Left lung (tissue), 4 donors: ENCODE measurements at regions not wholly inside any gene's neighbourhood (a gene's known extent, or its start where the extent isn't known, plus 50 kb on each side); places are given as distances from the start of the nearest gene placed in this dataset.
"Not testable (repeated sequence)": the region's sequence is repeated elsewhere in the genome, so short reads cannot be mapped to it uniquely, and the experiment has no call there.

Experiments used
- ATAC-seq: fragments of 200-7000 bp; cut with Tn5 transposase; one replicate; pipeline ENCODE4 v1.9.1; 2020; ENCODE audit warnings: moderate library complexity
- DNase-seq, 4 donors: peaks; one replicate each; pipeline ENCODE4 v3.0.0-alpha.2; 2013 to 2020
- H3K27ac ChIP-seq, 2 donors: fragments of 200-600 bp; sonication (generic) in 1 of 2; one replicate each; pipeline versions ENCODE4 v1.5.0 to v1.8.0; 2020 to 2021
- H3K27me3 ChIP-seq, 2 donors: fragments of 200-600 bp; sonication (generic) in 1 of 2; one replicate each; pipeline versions ENCODE4 v1.5.0 to v1.8.0; 2020 to 2021
- H3K36me3 ChIP-seq, 2 donors: fragments of 200-600 bp; sonication (generic) in 1 of 2; one replicate each; pipeline versions ENCODE4 v1.5.0 to v1.8.0; 2020 to 2021
- H3K4me1 ChIP-seq, 2 donors: fragments of 200-600 bp; one replicate each; pipeline ENCODE4 v1.8.0; 2021
- H3K4me3 ChIP-seq, 2 donors: fragments of 200-600 bp; sonication (generic) in 1 of 2; one replicate each; pipeline versions ENCODE4 v1.5.0 to v1.8.0; 2020 to 2021; ENCODE audit warnings: mild to moderate bottlenecking in 1 of 2
- H3K9me3 ChIP-seq, 2 donors: fragments of 200-600 bp; sonication (generic) in 1 of 2; one replicate each; pipeline versions ENCODE4 v1.5.0 to v1.8.0; 2020 to 2021
- intact Hi-C, 2 donors: fragments of 100-400 bp; cut with DNase I; formaldehyde crosslinking; loops; one replicate each; pipeline versions ENCODE4 v1.11.2 to v1.14.2; 2022
- TF ChIP-seq, protein P1 (sequence below), 2 donors: fragments of 200-600 bp; sonication (generic) in 1 of 2; IDR thresholded peaks; one replicate each; pipeline versions ENCODE4 v1.5.0 to v1.8.0; 2021; ENCODE audit warnings: antibody characterized with exemption in 2 of 2
- donor health status: DM: no; HTN: yes; CAD: no.
- donor health status: DM: no; HTN: no; CAD: no.

DNA sequence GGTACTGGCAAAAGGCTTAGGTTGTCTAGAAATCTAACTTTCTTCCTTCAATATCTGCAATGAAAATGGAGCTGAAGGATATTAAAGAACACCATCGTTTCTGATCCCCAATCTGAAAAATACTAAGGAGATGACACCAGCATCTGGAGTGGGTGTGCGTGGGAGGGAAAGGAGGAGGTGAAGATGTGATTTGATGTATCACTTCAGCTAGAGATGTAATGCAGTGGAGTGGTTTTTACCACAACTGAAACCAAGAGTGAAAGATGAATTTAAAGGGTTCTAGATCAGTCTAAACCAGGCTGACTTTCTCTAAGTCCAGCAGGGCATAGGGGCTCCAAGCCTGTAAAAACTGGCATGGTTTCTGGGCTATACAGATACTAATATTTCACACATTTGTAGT is 148.4 kb downstream of the AKAP11 start:
- TF ChIP-seq, protein P1, sequence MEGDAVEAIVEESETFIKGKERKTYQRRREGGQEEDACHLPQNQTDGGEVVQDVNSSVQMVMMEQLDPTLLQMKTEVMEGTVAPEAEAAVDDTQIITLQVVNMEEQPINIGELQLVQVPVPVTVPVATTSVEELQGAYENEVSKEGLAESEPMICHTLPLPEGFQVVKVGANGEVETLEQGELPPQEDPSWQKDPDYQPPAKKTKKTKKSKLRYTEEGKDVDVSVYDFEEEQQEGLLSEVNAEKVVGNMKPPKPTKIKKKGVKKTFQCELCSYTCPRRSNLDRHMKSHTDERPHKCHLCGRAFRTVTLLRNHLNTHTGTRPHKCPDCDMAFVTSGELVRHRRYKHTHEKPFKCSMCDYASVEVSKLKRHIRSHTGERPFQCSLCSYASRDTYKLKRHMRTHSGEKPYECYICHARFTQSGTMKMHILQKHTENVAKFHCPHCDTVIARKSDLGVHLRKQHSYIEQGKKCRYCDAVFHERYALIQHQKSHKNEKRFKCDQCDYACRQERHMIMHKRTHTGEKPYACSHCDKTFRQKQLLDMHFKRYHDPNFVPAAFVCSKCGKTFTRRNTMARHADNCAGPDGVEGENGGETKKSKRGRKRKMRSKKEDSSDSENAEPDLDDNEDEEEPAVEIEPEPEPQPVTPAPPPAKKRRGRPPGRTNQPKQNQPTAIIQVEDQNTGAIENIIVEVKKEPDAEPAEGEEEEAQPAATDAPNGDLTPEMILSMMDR (IDR thresholded peaks at IDR 0.05), result no peak
- H3K4me3 ChIP-seq, result no peak overlapping the region
- DNase-seq (no peak), ATAC-seq (no peak)
- H3K9me3 ChIP-seq, result no peaks in the 10 kb centered on the region
- H3K27ac ChIP-seq, result no peak overlapping the region
- intact Hi-C loops, result no loop called here
- no peaks in the 10 kb centered on the region for H3K4me1 ChIP-seq
- no peaks in the 10 kb centered on the region for H3K36me3 ChIP-seq
- H3K27me3 ChIP-seq, result no peaks in the 10 kb centered on the region

GRCh38 chr13:42422681-42423080 is 150.7 kb downstream of the AKAP11 start:
- intact Hi-C loops, result no loop called here
- Histone ChIP-seq H3K36me3 (no peaks in the 10 kb centered on the region), H3K9me3 (no peaks in the 10 kb centered on the region), H3K27ac (no peak overlapping the region), H3K4me3 (no peak overlapping the region), H3K4me1 (no peaks in the 10 kb centered on the region), H3K27me3 (no peaks in the 10 kb centered on the region)
- TF ChIP-seq, protein P1 (IDR thresholded peaks at IDR 0.05), result no peak
- DNase-seq, result no peak
- no peak for ATAC-seq

GRCh38 chr13:42424182-42424581 is 149.8 kb upstream of the TNFSF11 start:
- intact Hi-C loops, result no loop called here
- Histone ChIP-seq H3K27ac (no peak overlapping the region), H3K4me1 (no peaks in the 10 kb centered on the region), H3K36me3 (no peaks in the 10 kb centered on the region), H3K27me3 (no peaks in the 10 kb centered on the region), H3K9me3 (no peaks in the 10 kb centered on the region), H3K4me3 (no peak overlapping the region)
- TF ChIP-seq, protein P1 (IDR thresholded peaks at IDR 0.05), result no peak
- ATAC-seq, result no peak
- DNase-seq, result no peak

- no peak for DNase-seq
- intact Hi-C loops, result no loop called here
Observed at GRCh38 chr13:42445354-42445753, 128.6 kb upstream of the TNFSF11 start.

DNA sequence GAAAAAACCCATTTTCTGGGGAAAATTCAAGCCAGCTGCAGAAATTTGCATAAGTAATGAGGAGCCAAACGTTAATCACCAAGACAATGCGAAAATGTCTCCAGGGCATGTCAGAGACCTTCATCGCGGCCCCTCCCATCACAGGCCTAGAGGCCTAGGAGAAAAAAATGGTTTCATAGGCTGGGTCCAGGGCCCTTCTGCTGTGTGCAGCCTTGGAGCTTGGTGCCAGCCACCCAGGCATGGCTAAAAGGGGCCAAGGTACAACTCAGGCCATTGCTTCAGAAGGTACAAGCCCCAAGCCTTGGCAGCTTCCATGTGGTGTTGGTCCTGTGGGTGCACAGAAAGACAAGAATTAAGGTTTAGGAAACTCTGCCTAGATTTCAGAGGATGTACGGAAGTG is 127.4 kb upstream of the TNFSF11 start:
- H3K4me3 ChIP-seq, ATAC-seq, H3K4me1 ChIP-seq, H3K27me3 ChIP-seq, DNase-seq, H3K27ac ChIP-seq, H3K36me3 ChIP-seq, intact Hi-C loops: not testable (repeated sequence)
- peaks cover 0 to 32% of the 10 kb centered on the region in 2 donors for H3K9me3 ChIP-seq

More at GRCh38 chr13:42445354-42445753, 128.6 kb upstream of the TNFSF11 start:
- Histone ChIP-seq H3K4me3 (no peak overlapping the region), H3K36me3 (no peaks in the 10 kb centered on the region), H3K27ac (no peak overlapping the region), H3K4me1 (no peaks in the 10 kb centered on the region), H3K27me3 (no peaks in the 10 kb centered on the region), H3K9me3 (peaks cover 0 to 32% of the 10 kb centered on the region in 2 donors)
- ATAC-seq, result no peak
- TF ChIP-seq, protein P1 (IDR thresholded peaks at IDR 0.05), result no peak

DNA sequence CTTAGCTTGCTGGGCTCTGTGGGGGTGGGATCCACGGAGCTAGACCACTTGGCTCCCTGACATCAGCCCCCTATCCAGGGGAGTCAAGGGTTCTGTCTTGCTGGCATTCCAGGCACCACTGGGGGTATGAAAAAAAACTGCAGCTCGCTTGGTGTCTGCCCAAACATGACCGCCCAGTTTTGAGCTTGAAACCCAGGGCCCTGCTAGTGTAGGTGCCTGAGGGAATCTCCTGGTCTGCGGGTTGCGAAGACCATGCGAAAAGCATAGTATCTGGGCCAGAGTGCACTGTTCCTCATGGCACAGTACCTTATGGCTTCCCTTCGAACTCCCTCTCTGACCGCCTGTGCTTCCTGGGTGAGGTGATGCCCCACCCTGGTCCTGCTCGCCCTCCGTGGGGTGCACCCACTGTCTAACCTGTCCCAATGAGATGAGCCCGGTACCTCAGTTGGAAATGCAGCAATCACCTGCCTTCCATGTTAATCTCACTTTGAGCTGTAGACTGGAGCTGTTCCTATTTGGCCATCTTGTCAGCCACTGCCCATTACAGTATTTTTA is 120.8 kb upstream of the TNFSF11 start:
- TF ChIP-seq, protein P1 (IDR thresholded peaks at IDR 0.05), result no peak
- Histone ChIP-seq H3K9me3 (no peaks in the 10 kb centered on the region), H3K27ac (no peak overlapping the region), H3K4me1 (no peaks in the 10 kb centered on the region), H3K27me3 (no peaks in the 10 kb centered on the region), H3K36me3 (no peaks in the 10 kb centered on the region), H3K4me3 (no peak overlapping the region)
- DNase-seq (peak in 1 of 4 donors; percentile 35), ATAC-seq (no peak)
- intact Hi-C loops, result no loop called here
